C4-2B (cell line): ENCODE measurements at regions not wholly inside any gene's neighbourhood (a gene's known extent, or its start where the extent isn't known, plus 50 kb on each side); places are given as distances from the start of the nearest gene placed in this dataset.

Experiments
- H3K27ac ChIP-seq: fragments of 450-650 bp; 2 replicates; pipeline ENCODE4 v1.5.1; 2017
- ZFX ChIP-seq: fragments of 450-650 bp; IDR thresholded peaks from 2 replicates; pipeline ENCODE4 v1.6.1; 2017
- TF ChIP-seq, protein P1 (sequence below): fragments of 450-650 bp; conservative IDR thresholded peaks from 2 replicates; pipeline ENCODE4 v1.5.1; 2017; ENCODE audit warnings: mild to moderate bottlenecking

DNA sequence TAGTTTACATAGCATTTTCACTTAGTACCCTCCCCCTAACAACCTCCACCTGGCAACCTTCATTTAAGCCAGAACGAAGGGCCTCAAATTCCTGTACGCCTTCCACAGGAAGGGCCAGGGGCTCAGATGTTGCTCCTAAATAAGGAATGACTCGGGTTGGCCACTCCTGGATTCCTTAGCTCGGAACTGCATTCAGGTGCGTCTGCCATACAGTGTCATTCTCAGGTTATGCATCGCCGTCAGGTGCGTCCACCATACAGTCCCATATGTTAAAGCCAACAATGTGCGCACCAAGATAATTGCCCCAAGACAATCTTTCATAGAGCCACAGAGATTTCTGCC is 53.5 kb upstream of the USP3 start:
- no peak overlapping the region for H3K27ac ChIP-seq
- TF ChIP-seq, protein P1, sequence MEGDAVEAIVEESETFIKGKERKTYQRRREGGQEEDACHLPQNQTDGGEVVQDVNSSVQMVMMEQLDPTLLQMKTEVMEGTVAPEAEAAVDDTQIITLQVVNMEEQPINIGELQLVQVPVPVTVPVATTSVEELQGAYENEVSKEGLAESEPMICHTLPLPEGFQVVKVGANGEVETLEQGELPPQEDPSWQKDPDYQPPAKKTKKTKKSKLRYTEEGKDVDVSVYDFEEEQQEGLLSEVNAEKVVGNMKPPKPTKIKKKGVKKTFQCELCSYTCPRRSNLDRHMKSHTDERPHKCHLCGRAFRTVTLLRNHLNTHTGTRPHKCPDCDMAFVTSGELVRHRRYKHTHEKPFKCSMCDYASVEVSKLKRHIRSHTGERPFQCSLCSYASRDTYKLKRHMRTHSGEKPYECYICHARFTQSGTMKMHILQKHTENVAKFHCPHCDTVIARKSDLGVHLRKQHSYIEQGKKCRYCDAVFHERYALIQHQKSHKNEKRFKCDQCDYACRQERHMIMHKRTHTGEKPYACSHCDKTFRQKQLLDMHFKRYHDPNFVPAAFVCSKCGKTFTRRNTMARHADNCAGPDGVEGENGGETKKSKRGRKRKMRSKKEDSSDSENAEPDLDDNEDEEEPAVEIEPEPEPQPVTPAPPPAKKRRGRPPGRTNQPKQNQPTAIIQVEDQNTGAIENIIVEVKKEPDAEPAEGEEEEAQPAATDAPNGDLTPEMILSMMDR: no peak
- TF ChIP-seq ZFX: no peak

DNA sequence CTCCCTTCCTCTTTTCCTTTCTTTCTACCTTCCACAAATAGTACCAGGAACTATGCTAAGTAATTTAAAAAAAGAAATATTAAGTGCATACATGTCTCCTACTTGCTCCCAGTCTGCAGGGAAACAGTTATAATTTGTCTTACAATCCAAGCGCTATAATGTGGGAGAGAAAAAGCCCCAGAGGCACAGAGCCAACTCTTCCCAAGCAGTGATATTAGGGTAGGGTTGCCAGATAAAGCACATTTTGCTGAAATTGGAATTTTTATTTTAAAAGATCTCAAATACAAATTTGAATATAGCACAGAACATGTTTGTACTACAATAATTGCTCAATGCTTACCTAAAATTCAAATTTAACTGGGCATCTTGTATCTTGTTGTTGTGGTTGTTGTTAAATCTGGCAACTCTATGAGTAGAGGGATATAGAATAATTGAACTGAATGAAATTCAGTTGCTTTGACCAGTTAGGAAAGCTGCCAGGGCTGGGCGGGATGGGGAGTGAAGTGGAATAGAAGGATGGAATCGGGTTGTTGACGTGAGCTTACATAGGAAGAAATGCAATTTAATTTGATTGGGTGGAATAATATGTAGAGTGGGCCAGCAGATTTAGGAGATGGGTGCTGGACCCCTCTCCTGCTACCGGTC is 52.6 kb upstream of the USP3 start:
- TF ChIP-seq, protein P1: no peak
- TF ChIP-seq ZFX: no peak
- no peak overlapping the region for H3K27ac ChIP-seq

DNA sequence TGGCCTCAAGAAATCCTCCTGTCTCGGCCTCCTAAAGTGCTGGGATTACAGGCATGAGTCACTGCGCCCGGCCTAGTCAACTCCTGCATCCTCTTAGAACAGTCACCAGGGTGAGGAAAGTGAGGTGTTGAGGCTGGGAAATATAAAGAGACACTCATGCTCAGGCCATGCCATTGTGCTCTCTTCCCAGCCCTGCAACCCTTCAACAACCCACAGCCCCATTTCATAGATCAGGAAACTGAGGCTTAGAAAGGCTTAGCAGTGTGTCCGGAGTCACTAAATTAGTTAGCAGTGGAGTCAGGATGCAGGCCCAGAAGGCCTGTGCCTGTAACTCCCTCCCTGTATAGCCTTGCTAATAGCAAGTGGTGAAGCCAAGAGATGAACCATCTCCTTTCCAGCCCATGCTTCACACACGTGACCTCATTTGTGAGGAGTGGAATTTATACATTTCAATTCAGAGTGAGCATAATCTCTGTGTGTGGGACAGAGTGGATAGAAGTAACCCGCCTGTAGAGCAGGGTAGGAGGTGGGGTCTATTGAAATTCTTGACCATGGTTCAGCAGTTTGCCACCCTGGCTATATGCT is 51.7 kb upstream of the USP3 start:
- no peak overlapping the region for H3K27ac ChIP-seq
- TF ChIP-seq ZFX: no peak
- TF ChIP-seq, protein P1: no peak

DNA sequence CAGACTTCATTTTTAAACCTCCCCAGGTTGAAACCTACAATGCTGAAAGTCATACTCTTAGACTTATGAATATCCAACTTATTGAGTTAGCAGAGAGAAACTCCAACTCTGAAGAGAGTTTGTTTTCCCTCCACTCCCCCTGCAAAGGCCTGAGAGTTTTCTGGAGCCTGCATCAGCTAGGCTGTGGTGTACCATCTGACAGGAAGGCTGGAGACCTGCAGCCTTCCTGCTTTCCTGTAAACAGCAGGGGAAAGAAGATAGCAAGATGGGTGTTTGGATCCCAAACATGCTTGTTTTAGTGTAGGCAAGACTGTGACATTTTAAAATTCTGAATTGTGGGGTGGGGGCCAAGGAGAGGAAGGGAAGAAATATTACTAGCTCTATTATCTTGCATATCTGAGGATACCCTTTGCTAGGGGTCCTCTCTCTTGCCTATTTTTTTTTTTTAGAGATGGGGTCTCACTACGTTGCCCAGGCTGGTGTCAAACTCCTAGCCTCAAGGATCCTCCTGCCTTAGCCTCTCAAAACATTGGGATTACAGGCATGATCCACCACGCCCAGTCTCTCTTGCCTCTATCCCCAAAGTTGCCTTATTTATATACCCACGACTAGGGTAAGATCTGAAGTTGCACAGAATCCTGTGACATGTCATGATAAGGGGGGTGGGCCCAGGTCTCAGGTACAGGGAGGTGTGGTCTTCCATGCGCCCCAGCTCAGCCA is 51.0 kb upstream of the USP3 start:
- no peak overlapping the region for H3K27ac ChIP-seq
- TF ChIP-seq, protein P1: no peak
- TF ChIP-seq ZFX: no peak

DNA sequence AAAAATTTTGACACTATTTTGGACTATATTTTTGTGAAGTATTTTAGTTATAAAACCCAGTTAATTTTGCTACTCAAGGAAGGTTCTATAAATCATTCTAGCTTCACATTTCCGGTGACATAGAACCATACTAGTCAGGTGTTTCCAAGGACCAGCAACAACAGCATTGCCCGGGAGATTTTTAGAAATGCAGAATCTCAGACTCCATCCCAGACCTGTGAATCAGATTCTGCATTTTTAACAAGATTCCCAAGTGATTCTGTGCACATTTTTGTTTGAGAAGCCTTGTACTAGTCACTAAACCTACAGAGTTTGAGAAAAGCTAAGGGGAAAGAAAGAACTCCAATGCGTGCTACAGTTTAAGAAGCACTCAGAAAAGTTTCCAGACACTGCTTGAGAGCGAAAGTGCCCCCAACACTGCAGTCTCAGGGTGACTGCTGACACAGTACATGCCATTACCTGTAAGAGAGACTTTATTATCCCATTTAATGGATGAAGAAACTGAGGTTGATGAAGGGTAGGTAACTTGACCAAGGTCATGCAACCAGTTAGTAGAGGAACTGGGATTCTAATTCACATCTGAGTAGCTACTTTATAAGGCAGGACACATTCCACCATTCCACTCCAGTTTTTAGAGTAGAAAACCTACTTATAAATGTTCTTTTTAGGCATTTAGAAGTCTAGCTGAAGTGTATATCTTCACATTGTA is 49.7 kb upstream of the USP3 start:
- TF ChIP-seq, protein P1: no peak
- TF ChIP-seq ZFX: no peak
- no peak overlapping the region for H3K27ac ChIP-seq
